ENCODE measurements at regions not wholly inside any gene's neighbourhood (a gene's known extent, or its start where the extent isn't known, plus 50 kb on each side); places are given as distances from the start of the nearest gene placed in this dataset.

DNA sequence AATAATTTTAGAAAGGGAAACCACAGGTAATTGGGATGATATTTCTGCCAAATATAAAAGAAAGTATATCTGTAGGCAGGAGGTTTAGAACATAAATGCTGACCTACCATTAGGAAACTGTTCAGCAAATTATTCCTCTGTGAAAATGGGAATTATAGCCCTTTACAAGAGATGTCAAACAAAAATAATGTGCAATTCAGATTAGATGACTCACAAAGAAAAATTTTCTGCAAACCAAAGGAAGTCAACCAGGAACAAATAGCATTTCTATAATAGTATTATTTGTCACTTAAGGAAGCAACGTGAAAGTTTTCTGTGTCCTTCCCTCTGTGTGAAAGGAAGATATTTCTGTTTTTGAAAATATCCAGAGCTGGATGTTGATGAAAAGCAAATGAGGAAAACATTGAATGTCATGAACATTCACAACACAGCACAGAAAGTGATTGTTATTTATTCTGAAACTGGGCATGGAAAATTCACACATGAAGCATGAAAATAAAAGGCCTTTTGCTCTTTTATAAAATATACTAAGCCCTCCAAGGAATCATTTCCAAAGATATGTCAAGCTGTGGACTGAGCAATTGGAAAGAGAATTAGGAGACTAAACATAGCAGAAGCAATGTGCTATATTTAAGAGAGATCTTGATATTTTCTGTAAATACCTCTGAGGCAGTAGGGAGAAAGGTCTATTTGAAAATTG is 57.9 kb upstream of the SPHKAP start:
- no peak for DNase-seq (ENCODE audit: low read depth, low spot score)
- CTCF ChIA-PET = no interaction called here
- H3K27ac ChIP-seq (ENCODE audit: low read depth, low read length) = no peak overlapping the region
- POLR2A ChIA-PET = no interaction called here
- no peaks in the 10 kb centered on the region for H3K27me3 ChIP-seq (ENCODE audit: control insufficient read depth, insufficient read depth, low read length)
- no peak overlapping the region for H3K4me3 ChIP-seq (ENCODE audit: low read depth, low read length)
- TF ChIP-seq, protein P1, sequence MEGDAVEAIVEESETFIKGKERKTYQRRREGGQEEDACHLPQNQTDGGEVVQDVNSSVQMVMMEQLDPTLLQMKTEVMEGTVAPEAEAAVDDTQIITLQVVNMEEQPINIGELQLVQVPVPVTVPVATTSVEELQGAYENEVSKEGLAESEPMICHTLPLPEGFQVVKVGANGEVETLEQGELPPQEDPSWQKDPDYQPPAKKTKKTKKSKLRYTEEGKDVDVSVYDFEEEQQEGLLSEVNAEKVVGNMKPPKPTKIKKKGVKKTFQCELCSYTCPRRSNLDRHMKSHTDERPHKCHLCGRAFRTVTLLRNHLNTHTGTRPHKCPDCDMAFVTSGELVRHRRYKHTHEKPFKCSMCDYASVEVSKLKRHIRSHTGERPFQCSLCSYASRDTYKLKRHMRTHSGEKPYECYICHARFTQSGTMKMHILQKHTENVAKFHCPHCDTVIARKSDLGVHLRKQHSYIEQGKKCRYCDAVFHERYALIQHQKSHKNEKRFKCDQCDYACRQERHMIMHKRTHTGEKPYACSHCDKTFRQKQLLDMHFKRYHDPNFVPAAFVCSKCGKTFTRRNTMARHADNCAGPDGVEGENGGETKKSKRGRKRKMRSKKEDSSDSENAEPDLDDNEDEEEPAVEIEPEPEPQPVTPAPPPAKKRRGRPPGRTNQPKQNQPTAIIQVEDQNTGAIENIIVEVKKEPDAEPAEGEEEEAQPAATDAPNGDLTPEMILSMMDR (IDR thresholded peaks at IDR 0.05; ENCODE audit: low read depth, low read length) = no peak
- H3K9me3 ChIP-seq (ENCODE audit: control insufficient read depth, insufficient read depth, low read length) = peaks cover 6% of the 10 kb centered on the region

Measured in AG04450 (cell line).